Adipocyte (in vitro differentiated cells): ENCODE measurements at regions not wholly inside any gene's neighbourhood (a gene's known extent, or its start where the extent isn't known, plus 50 kb on each side); places are given as distances from the start of the nearest gene placed in this dataset.
A peak's percentile ranks its signal among the peaks of the same experiment; 100 is the strongest.

ENCODE experiments used
- DNase-seq: peaks from one replicate; pipeline ENCODE4 v3.0.0-alpha.2; 2015; ENCODE audit warnings: low read depth
- H3K27me3 ChIP-seq: replicated peaks from 2 replicates; pipeline ENCODE4 v1.7.0; 2013; ENCODE audit warnings: mild to moderate bottlenecking, low read length, moderate library complexity; ENCODE audit not compliant: control insufficient read depth, insufficient read depth
- H3K36me3 ChIP-seq: 2 replicates; pipeline ENCODE4 v1.7.0; 2013; ENCODE audit warnings: low read length, mild to moderate bottlenecking, moderate library complexity; ENCODE audit not compliant: control insufficient read depth, insufficient read depth, severe bottlenecking
- H3K4me1 ChIP-seq: 2 replicates; pipeline ENCODE4 v1.7.0; 2013; ENCODE audit warnings: mild to moderate bottlenecking, low read length, moderate library complexity; ENCODE audit not compliant: control insufficient read depth, insufficient read depth
- H3K4me3 ChIP-seq: 2 replicates; pipeline ENCODE4 v1.7.0; 2013; ENCODE audit warnings: mild to moderate bottlenecking, low read length, moderate library complexity
- H3K9ac ChIP-seq: 2 replicates; pipeline ENCODE4 v1.7.0; 2013; ENCODE audit warnings: mild to moderate bottlenecking, low read length, moderate library complexity
- H3K9me3 ChIP-seq: 2 replicates; pipeline ENCODE4 v1.7.0; 2013; ENCODE audit warnings: mild to moderate bottlenecking, low read length, moderate library complexity; ENCODE audit not compliant: control insufficient read depth

DNA sequence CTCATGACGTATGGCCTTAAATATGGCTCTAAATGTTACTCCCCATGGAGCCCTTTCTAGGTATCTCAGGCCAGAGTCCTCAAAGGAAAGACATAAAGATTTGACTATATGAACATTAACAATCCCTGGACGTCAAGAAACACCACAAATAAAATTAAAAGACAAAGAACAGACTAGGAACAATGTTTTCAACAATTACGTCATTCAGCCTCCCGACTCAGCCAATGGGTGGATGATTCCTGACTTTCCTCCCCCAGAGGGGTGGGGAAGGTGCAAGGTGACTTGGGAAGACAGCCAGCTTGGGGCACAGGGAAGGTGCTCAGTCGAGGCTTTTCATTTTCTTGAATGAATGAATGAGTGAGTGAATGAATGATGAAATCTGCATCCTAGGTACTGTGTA lies 157.4 kb downstream of the TFAP2C start:
- Histone ChIP-seq H3K4me3 (no peak overlapping the region), H3K9ac (no peak overlapping the region), H3K4me1 (peaks cover 26% of the 10 kb centered on the region), H3K27me3 (no peaks in the 10 kb centered on the region), H3K9me3 (no peaks in the 10 kb centered on the region), H3K36me3 (no peaks in the 10 kb centered on the region)
- no peak for DNase-seq

DNA sequence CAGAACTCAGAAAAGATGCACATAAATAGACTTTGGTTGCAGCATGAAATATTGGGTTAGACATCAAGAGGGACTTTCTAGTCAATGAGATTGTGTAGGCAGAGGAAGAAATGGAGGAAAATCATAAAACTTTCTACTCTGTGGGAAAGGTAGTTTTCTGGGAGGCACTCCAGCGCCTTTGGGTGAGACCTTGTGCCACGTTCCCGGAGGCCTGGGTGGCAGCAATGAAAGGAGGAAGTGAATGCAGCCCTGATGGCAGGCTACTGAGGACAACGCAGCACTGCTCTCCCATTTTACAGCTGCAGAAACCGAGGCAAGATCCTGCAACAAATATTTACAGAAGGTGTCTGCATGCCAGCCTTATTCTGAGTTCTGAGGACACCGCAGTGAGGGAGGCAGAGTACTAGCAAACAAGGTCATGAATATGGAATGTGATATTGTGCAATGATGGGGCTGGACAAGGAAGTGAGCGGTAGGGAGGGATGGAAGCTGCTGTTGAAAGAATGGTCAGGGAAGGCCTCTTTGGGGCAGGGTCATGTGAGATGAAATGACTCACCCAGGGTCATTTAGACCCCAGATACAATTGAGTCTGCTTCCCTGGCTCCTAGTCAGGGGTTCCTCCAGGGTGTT lies 159.1 kb downstream of the TFAP2C start:
- H3K4me3 ChIP-seq = peak overlapping the region; percentile 15
- no peaks in the 10 kb centered on the region for H3K9me3 ChIP-seq
- no peaks in the 10 kb centered on the region for H3K36me3 ChIP-seq
- peaks cover 16% of the 10 kb centered on the region for H3K4me1 ChIP-seq
- peaks cover 5% of the 10 kb centered on the region for H3K27me3 ChIP-seq
- peak overlapping the region; percentile 44 for H3K9ac ChIP-seq
- peak; percentile 89 for DNase-seq

DNA sequence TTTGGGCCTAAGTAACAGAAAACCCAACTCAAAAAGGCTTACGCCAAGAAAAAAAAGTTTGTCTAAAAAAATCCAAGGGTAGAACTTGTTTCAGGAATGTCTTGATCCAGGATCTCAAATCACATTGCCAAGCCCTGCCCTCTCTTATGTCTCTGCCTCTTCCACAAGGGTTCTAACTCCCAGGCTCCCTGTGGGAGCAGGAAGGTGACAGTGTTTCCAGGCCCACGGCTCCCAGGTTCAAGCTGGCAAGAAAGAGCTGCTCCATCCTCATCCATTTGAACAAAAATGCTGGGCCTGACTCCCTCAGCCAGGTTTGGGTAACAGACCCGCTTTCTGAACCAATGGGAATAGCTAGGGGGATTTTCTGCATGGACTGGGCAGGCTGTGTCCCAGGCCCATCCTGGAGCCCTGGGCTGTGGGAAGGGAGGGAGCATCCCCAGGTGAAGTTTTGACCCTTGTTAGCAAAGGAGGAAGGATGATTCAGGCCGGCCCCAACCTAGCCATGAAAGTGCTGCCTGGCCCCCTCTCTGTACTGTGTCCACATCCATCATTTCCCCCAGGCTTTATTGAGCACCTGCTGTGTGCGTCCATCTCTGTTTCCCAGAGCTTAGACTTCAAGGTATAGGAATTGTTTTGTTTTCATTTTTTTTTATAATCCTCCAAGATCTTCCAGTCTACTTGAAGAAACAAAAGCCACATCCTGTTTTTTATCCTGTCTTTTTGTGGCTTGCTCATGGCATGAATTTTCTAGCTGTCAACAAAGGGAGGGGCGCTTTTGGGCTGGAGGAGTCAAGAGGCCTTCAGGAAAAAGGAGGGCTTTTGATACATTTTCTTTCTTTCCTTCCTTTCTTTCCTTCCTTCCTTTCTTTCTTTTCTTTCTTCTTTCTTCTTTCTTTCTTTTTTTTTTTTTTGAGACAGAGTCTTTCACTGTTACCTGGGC lies 159.8 kb downstream of the TFAP2C start:
- H3K9ac ChIP-seq = no peak overlapping the region
- H3K4me1 ChIP-seq = peaks cover 16% of the 10 kb centered on the region
- peaks cover 8% of the 10 kb centered on the region for H3K27me3 ChIP-seq
- no peaks in the 10 kb centered on the region for H3K36me3 ChIP-seq
- no peaks in the 10 kb centered on the region for H3K9me3 ChIP-seq
- no peak for DNase-seq
- no peak overlapping the region for H3K4me3 ChIP-seq

DNA sequence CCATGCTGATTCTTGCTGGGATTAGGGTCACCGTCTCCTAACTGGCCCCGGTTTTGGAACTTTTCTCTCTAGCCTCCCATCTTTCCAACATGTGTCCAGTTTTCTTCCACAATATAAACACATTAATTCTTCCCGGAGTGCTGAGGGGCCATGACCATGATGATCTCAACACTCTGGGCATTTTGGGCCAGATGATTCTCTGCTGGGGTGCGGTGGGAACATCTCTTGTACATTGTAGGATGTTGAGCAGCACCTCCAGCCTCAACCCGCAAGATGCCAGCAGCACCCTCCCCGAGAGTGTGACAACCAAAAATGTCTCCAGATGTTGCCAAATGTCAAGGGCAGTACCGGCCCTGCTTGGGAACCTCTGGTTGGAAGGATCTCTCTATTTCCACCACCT lies 164.8 kb downstream of the TFAP2C start:
- H3K9ac ChIP-seq = no peak overlapping the region

DNA sequence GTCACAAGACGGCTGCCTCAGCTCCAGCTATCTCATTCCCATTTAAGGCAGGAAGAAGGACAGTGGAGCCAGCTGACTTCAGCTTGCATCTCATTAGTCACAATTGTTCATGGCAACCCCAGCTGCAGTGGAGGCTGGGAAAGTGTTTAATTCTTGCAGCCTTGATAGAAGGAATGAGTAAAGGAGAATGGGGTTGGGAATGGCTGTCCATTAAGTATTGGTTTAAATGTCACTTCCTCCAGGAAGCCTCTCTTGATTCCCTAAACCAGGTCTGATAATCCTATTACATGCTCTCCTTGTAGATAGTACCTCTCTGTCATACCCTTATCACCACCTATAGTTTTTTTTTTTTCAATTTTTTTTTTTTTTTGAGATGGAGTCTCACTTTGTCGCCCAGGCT lies 166.4 kb downstream of the TFAP2C start:
- peaks cover 16% of the 10 kb centered on the region for H3K9me3 ChIP-seq
- H3K4me3 ChIP-seq = no peak overlapping the region
- no peaks in the 10 kb centered on the region for H3K36me3 ChIP-seq
- H3K4me1 ChIP-seq = no peaks in the 10 kb centered on the region
- peaks cover 8% of the 10 kb centered on the region for H3K27me3 ChIP-seq
- DNase-seq = no peak
- no peak overlapping the region for H3K9ac ChIP-seq

More for the DNA sequence above, 164.8 kb downstream of the TFAP2C start:
- peaks cover 8% of the 10 kb centered on the region for H3K27me3 ChIP-seq
- DNase-seq = no peak
- peaks cover 3% of the 10 kb centered on the region for H3K4me1 ChIP-seq
- H3K36me3 ChIP-seq = no peaks in the 10 kb centered on the region
- H3K4me3 ChIP-seq = no peak overlapping the region
- peaks cover 11% of the 10 kb centered on the region for H3K9me3 ChIP-seq

DNA sequence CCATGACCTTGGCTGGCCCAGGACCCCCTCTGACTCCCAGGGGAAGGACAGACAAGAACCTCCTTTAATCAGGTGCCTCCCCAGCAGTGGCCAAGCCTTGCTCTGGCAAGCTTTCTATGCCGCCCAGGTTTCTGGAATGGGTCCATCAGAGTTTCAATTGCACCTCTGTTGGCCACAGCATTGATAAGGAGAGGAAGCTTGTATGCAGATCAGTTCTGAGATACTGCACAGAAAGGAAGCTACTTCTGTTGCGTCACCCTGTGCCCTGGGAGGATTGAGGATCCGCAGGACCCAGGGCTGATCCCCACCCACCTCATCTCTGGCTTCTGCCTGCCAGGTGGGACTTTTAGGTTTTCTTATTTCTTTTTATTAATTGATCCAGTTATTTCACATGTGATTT lies 167.2 kb downstream of the TFAP2C start:
- H3K9ac ChIP-seq = no peak overlapping the region
- peaks cover 16% of the 10 kb centered on the region for H3K9me3 ChIP-seq
- H3K4me3 ChIP-seq = no peak overlapping the region
- H3K27me3 ChIP-seq = peaks cover 8% of the 10 kb centered on the region
- H3K36me3 ChIP-seq = no peaks in the 10 kb centered on the region
- no peaks in the 10 kb centered on the region for H3K4me1 ChIP-seq
- DNase-seq = no peak

DNA sequence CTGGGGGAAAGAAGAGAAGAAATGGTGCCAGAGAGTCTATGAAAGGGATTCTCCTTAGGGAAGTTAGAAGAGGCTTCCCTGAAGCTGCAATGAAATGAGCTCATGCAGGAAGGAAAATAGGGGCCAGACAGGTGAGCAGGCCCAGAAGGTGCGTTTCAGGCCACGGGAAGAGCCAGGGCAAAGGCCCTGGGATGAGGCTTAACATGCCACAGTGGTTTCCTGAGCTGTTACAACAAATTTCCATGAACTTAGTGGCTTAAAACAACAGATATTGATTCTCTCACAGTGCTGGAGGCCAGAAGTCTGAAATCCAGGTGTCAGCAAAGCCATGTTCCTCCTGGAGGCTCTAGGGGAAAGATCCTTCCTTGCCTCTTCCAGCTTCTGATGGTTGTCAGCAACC lies 167.9 kb downstream of the TFAP2C start:
- no peaks in the 10 kb centered on the region for H3K4me1 ChIP-seq
- no peak for DNase-seq
- H3K27me3 ChIP-seq = peaks cover 8% of the 10 kb centered on the region
- H3K9ac ChIP-seq = no peak overlapping the region
- no peak overlapping the region for H3K4me3 ChIP-seq
- H3K9me3 ChIP-seq = peaks cover 16% of the 10 kb centered on the region
- no peaks in the 10 kb centered on the region for H3K36me3 ChIP-seq

DNA sequence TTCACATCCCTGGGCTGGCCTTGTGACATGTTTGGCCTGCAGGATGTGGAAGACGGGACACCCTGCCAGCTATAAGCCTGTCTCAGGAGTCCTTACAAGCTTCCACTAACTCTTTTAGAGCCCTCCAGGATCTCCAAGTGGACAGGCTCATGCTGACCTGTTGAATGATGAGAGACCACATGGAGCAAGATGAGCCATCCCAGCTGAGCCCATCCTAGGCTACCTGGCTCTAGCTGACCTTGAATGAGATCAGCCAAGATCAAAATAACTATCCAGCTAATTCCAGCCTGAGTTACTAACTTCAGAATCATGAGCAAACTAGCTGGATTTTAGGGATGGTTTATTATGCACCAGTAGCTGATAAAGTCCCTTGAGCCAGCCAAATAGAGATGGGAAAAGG lies 169.5 kb downstream of the TFAP2C start:
- Histone ChIP-seq H3K27me3 (peaks cover 1% of the 10 kb centered on the region), H3K4me3 (no peak overlapping the region), H3K9me3 (peaks cover 16% of the 10 kb centered on the region), H3K9ac (no peak overlapping the region), H3K4me1 (no peaks in the 10 kb centered on the region), H3K36me3 (no peaks in the 10 kb centered on the region)
- DNase-seq = no peak

DNA sequence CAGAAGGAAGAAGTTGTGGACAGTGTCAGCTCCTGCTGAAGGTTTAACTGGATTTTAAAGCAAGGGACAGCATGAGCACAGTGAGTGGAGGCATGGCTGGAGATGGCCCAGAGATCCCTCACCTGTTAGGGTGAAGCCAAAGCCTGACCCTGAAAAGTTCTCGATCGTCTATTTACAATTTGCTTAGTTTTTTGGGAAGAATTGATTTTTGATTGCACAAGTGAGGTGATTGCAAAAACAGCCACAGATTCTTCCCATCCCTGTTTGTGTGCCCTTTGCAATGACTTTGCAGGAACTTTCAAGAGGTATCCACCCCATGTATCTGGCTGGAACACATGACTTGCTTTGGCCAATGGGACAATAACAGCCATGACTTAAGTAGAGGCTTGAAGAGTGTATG lies 170.1 kb downstream of the TFAP2C start:
- no peak for DNase-seq

DNA sequence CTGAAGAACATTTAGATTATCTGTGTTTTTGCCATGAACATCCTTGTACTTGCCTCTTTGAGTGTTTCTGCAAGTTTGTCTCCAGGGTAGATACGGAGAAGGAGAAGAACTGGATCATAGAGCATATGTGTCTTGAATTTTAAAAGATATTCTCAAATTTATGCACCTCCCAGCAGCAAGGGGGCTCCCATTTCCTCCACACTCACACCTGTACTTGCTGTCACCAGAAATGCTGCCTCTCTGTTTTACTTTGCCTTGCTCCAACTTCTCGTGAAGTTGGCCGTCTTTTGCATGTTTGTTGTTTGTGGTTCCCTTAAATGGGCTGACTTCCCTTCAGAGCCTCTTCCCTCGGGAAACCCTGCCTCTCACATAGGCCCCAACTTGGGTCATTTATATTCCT lies 171.0 kb downstream of the TFAP2C start:
- peaks cover 7% of the 10 kb centered on the region for H3K27me3 ChIP-seq
- no peak overlapping the region for H3K4me3 ChIP-seq
- no peak overlapping the region for H3K9ac ChIP-seq
- no peak for DNase-seq
- H3K4me1 ChIP-seq = no peaks in the 10 kb centered on the region
- peaks cover 16% of the 10 kb centered on the region for H3K9me3 ChIP-seq
- no peaks in the 10 kb centered on the region for H3K36me3 ChIP-seq

More for the DNA sequence above, 170.1 kb downstream of the TFAP2C start:
- H3K27me3 ChIP-seq = no peaks in the 10 kb centered on the region
- no peak overlapping the region for H3K9ac ChIP-seq
- no peak overlapping the region for H3K4me3 ChIP-seq
- no peaks in the 10 kb centered on the region for H3K4me1 ChIP-seq
- peaks cover 16% of the 10 kb centered on the region for H3K9me3 ChIP-seq
- H3K36me3 ChIP-seq = no peaks in the 10 kb centered on the region

DNA sequence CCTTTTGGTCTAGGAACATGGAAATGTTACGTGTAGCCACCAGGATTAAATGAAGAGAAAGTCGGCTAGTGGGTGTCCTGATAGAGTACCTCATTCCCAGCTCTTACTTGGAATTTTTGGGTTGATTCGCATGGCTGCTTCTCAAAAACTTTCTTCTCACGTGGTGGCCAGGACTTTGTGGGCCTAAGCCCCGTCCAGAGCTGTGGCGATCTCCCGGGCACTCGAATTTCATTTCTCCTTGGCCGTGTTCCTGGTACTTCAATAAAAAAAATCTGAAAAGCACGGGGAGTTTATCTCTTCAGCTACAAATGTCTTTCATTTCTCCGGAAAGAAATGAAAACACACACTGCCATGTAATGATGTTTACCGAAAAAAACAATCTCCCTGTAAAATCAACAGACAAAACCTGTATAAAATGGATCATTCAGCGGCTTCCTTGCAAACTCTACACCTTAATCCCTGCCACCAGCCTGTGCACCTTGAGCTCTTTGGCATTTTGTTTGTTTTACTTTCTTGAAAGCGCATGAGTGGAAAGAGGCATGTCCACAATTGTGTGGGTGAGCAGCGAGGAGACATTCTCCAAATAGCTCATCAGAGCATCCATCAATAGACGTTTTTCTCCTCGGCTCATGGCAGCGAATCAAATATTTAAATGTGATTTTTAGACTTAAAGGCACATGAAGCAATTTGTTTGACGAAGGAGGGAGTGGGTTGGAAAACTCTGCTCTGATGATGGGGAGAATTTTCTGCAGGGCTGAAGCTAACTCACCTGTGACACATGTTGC lies 173.1 kb downstream of the TFAP2C start:
- H3K9ac ChIP-seq = no peak overlapping the region
- H3K4me3 ChIP-seq = no peak overlapping the region
- H3K9me3 ChIP-seq = peaks cover 16% of the 10 kb centered on the region
- H3K27me3 ChIP-seq = peaks cover 15% of the 10 kb centered on the region
- no peaks in the 10 kb centered on the region for H3K36me3 ChIP-seq
- DNase-seq = peak; percentile 38
- no peaks in the 10 kb centered on the region for H3K4me1 ChIP-seq
